H1 (cell line): ENCODE measurements at regions not wholly inside any gene's neighbourhood (a gene's known extent, or its start where the extent isn't known, plus 50 kb on each side); places are given as distances from the start of the nearest gene placed in this dataset.

ENCODE experiments used
- CTCF ChIA-PET: fragments of 300-600 bp; sonication (Branson Sonifier 250); formaldehyde crosslinking; loops from one replicate; lab custom pipeline; 2021; ENCODE audit not compliant: partially characterized antibody; lab: Charles Lee
- POLR2A ChIA-PET: fragments of 300-600 bp; sonication (Branson Sonifier 250); formaldehyde crosslinking; loops from one replicate; lab custom pipeline; 2021; ENCODE audit warnings: inconsistent platforms; ENCODE audit not compliant: partially characterized antibody; lab: Charles Lee
- DNase-seq, 2 experiments: peaks; one replicate each; pipeline versions ENCODE4 v3.0.0 to v3.0.0-alpha.2; 2010 to 2022; ENCODE audit warnings: low spot score in 2 of 2, low read depth in 1 of 2, mixed read lengths in 1 of 2
- FAIRE-seq: peaks from 2 replicates; lab custom pipeline; 2011; peaks lifted over from hg19 to GRCh38; lab: Jason Lieb, UNC
- H2AFZ ChIP-seq: 2 replicates; pipeline ENCODE4 v1.8.1; 2012; ENCODE audit warnings: low read length, inconsistent platforms
- H2AK5ac ChIP-seq: 2 replicates; pipeline ENCODE4 v1.6.1; 2013; ENCODE audit warnings: low read depth, low read length
- H2BK120ac ChIP-seq: replicated peaks from 2 replicates; pipeline ENCODE3; 2013; ENCODE audit warnings: low read depth, low read length, inconsistent platforms
- H2BK12ac ChIP-seq: 2 replicates; pipeline ENCODE4 v1.6.1; 2013; ENCODE audit warnings: low read depth, low read length
- H2BK15ac ChIP-seq: 2 replicates; pipeline ENCODE4 v1.6.1; 2013; ENCODE audit warnings: low read length
- H2BK20ac ChIP-seq: 2 replicates; pipeline ENCODE4 v1.6.1; 2013; ENCODE audit warnings: low read length
- H2BK5ac ChIP-seq: 2 replicates; pipeline ENCODE4 v1.6.1; 2013; ENCODE audit warnings: low read depth, low read length
- H3K14ac ChIP-seq: 2 replicates; pipeline ENCODE4 v1.6.1; 2013; ENCODE audit warnings: inconsistent platforms; ENCODE audit not compliant: insufficient read length
- H3K18ac ChIP-seq: 2 replicates; pipeline ENCODE4 v1.6.1; 2013; ENCODE audit warnings: low read length; ENCODE audit errors: extremely low read depth
- H3K23ac ChIP-seq: 2 replicates; pipeline ENCODE4 v1.6.1; 2013; ENCODE audit warnings: inconsistent platforms; ENCODE audit not compliant: insufficient read length
- H3K23me2 ChIP-seq: 2 replicates; pipeline ENCODE4 v1.6.1; 2013; ENCODE audit warnings: low read depth, low read length
- H3K27ac ChIP-seq: 2 replicates; pipeline ENCODE4 v1.6.1; 2011; ENCODE audit warnings: low read depth, low read length, inconsistent platforms
- H3K27me3 ChIP-seq, 4 experiments: replicated peaks in 1 of 4; 1 replicate in 1 of 4; 2 replicates in 3 of 4; pipeline versions ENCODE4 v1.6.1 to v1.8.1; 2011 to 2013; ENCODE audit warnings: low read length in 3 of 4, mild to moderate bottlenecking in 3 of 4, inconsistent platforms in 2 of 4, mixed read lengths in 2 of 4, moderate library complexity in 1 of 4; ENCODE audit not compliant: control insufficient read depth in 3 of 4, insufficient read depth in 3 of 4; ENCODE audit errors: extremely low read depth in 1 of 4
- H3K36me3 ChIP-seq, 4 experiments: 2 replicates each; pipeline versions ENCODE4 v1.6.1 to v1.8.1; 2011 to 2013; ENCODE audit warnings: mild to moderate bottlenecking in 4 of 4, low read length in 3 of 4, moderate library complexity in 2 of 4, control low read depth in 1 of 4, inconsistent platforms in 1 of 4; ENCODE audit not compliant: insufficient read depth in 4 of 4, control insufficient read depth in 2 of 4
- H3K4ac ChIP-seq: replicated peaks from 2 replicates; pipeline ENCODE3; 2013; ENCODE audit warnings: low read length, low read depth, mixed read lengths, inconsistent platforms; ENCODE audit not compliant: insufficient read length
- H3K4me1 ChIP-seq, 4 experiments: replicated peaks in 1 of 4; 1 replicate in 1 of 4; 2 replicates in 3 of 4; pipeline versions ENCODE4 v1.6.1 to v1.8.1; 2011 to 2013; ENCODE audit warnings: low read length in 3 of 4, inconsistent platforms in 2 of 4, mixed read lengths in 1 of 4; ENCODE audit not compliant: insufficient read depth in 4 of 4, control insufficient read depth in 3 of 4
- H3K4me2 ChIP-seq, 2 experiments: 2 replicates each; pipeline versions ENCODE4 v1.6.1 to v1.8.1; 2011 to 2013; ENCODE audit warnings: low read depth in 2 of 2, low read length in 2 of 2, control low read depth in 1 of 2, inconsistent platforms in 1 of 2, mild to moderate bottlenecking in 1 of 2; ENCODE audit not compliant: insufficient read depth in 1 of 2
- H3K4me3 ChIP-seq, 4 experiments: fragments of 200-600, 300-600 bp in 1 of 4; sonication (generic), shearing (Covaris generic), sonication (Bioruptor Twin) in 1 of 4; 2 replicates each; pipeline versions ENCODE4 v1.5.1 to v1.8.1; 2011 to 2016; ENCODE audit warnings: low read length in 4 of 4, low read depth in 3 of 4, control low read depth in 2 of 4, inconsistent platforms in 2 of 4, mild to moderate bottlenecking in 2 of 4, mixed read lengths in 1 of 4, moderate library complexity in 1 of 4; ENCODE audit not compliant: insufficient read depth in 2 of 4; ENCODE audit errors: extremely low read depth in 1 of 4
- H3K56ac ChIP-seq: replicated peaks from 2 replicates; pipeline ENCODE3; 2013; ENCODE audit warnings: low read depth, mild to moderate bottlenecking, mixed read lengths, low read length, inconsistent platforms; ENCODE audit not compliant: insufficient read length
- H3K79me1 ChIP-seq: 2 replicates; pipeline ENCODE4 v1.6.1; 2013; ENCODE audit warnings: low read depth, low read length, control low read depth
- H3K79me2 ChIP-seq, 2 experiments: 2 replicates each; pipeline versions ENCODE4 v1.6.1 to v1.8.1; 2012 to 2013; ENCODE audit warnings: low read length in 2 of 2, mild to moderate bottlenecking in 2 of 2, inconsistent platforms in 1 of 2; ENCODE audit not compliant: insufficient read depth in 2 of 2, control insufficient read depth in 1 of 2
- H3K9ac ChIP-seq, 4 experiments: replicated peaks in 1 of 4; 1 replicate in 1 of 4; 2 replicates in 3 of 4; pipeline versions ENCODE4 v1.6.1 to v1.8.1; 2011 to 2013; ENCODE audit warnings: low read depth in 3 of 4, low read length in 3 of 4, control low read depth in 2 of 4, mild to moderate bottlenecking in 2 of 4, moderate library complexity in 2 of 4, inconsistent platforms in 1 of 4; ENCODE audit errors: extremely low read depth in 1 of 4
- H3K9me3 ChIP-seq, 2 experiments: 2 replicates each; pipeline versions ENCODE4 v1.6.1 to v1.8.1; 2012 to 2013; ENCODE audit warnings: mild to moderate bottlenecking in 2 of 2, moderate library complexity in 2 of 2, control low read depth in 1 of 2, inconsistent platforms in 1 of 2, low read depth in 1 of 2, low read length in 1 of 2, mixed read lengths in 1 of 2; ENCODE audit not compliant: insufficient read depth in 2 of 2
- H4K20me1 ChIP-seq, 2 experiments: replicated peaks in 1 of 2; 2 replicates each; pipeline versions ENCODE3 to v1.8.1; 2011 to 2013; ENCODE audit warnings: inconsistent platforms in 2 of 2, low read length in 2 of 2, mild to moderate bottlenecking in 1 of 2; ENCODE audit not compliant: insufficient read depth in 2 of 2, control insufficient read depth in 1 of 2
- H4K5ac ChIP-seq: 2 replicates; pipeline ENCODE4 v1.6.1; 2013; ENCODE audit warnings: low read length, low read depth, mixed read lengths, inconsistent platforms; ENCODE audit not compliant: insufficient read length
- H4K8ac ChIP-seq: 2 replicates; pipeline ENCODE4 v1.8.0; 2013; ENCODE audit warnings: mild to moderate bottlenecking, moderate library complexity, low read length, inconsistent platforms; ENCODE audit not compliant: insufficient read depth; ENCODE audit errors: extremely low read depth
- H4K91ac ChIP-seq: replicated peaks from 2 replicates; pipeline ENCODE3; 2013; ENCODE audit warnings: low read length, mixed read lengths, inconsistent platforms; ENCODE audit not compliant: insufficient read length
- CHD1 ChIP-seq: IDR thresholded peaks from 2 replicates; pipeline ENCODE4 v1.6.1; 2012; ENCODE audit warnings: low read depth, low read length, improper control_type of control experiment
- CHD2 ChIP-seq: IDR thresholded peaks from 2 replicates; pipeline ENCODE4 v1.6.1; 2012; ENCODE audit warnings: low read length, improper control_type of control experiment
- GTF2F1 ChIP-seq: IDR thresholded peaks from 2 replicates; pipeline ENCODE4 v1.6.1; 2012; ENCODE audit warnings: low read depth, low read length, improper control_type of control experiment, borderline replicate concordance
- HDAC6 ChIP-seq: IDR thresholded peaks from one replicate; pipeline ENCODE4 v1.7.1; 2012; ENCODE audit warnings: low read depth, mild to moderate bottlenecking, inconsistent platforms, low read length, moderate library complexity
- POLR2A ChIP-seq, 2 experiments: IDR thresholded peaks; 1 replicate in 1 of 2; 2 replicates in 1 of 2; pipeline ENCODE4 v1.6.1; 2011; ENCODE audit warnings: low read depth in 2 of 2, low read length in 2 of 2, mild to moderate bottlenecking in 2 of 2; ENCODE audit errors: control extremely low read depth in 1 of 2
- RNF2 ChIP-seq: fragments of 200-900, 300-1000 bp; sonication (generic); IDR thresholded peaks from 2 replicates; pipeline ENCODE4 v1.7.1; 2016; ENCODE audit warnings: borderline replicate concordance, low read depth, mild to moderate bottlenecking, antibody characterized with exemption, low read length; ENCODE audit not compliant: poor library complexity, severe bottlenecking; ENCODE audit errors: missing control alignments
- SP2 ChIP-seq: IDR thresholded peaks from 2 replicates; pipeline ENCODE4 v1.6.1; 2012; ENCODE audit warnings: mild to moderate bottlenecking, low read length, inconsistent platforms
- TAF7 ChIP-seq: optimal IDR thresholded peaks from 2 replicates; pipeline ENCODE3; 2011; ENCODE audit warnings: low read depth, mild to moderate bottlenecking, inconsistent platforms, low read length, moderate library complexity, borderline replicate concordance
- TCF12 ChIP-seq: IDR thresholded peaks from 2 replicates; pipeline ENCODE4 v1.6.1; 2011; ENCODE audit warnings: low read depth, mild to moderate bottlenecking, low read length
- WGBS, 2 experiments: shearing (Covaris generic) in 1 of 2; methylation state at CpG; one replicate each; pipeline versions ENCODE4 v1.1.6 to v1.1.7; 2013 to 2015; ENCODE audit warnings: low lambda C conversion rate in 2 of 2, mixed read lengths in 2 of 2, inconsistent platforms in 1 of 2, low coverage in 1 of 2, missing lambda C conversion rate in 1 of 2; ENCODE audit not compliant: insufficient replicate concordance in 2 of 2, insufficient coverage in 1 of 2, insufficient read length in 1 of 2; ENCODE audit errors: extremely low coverage in 1 of 2, missing lambda C conversion rate in 1 of 2; 5-methylcytosine and 5-hydroxymethylcytosine counted together
- TF ChIP-seq, protein P1 (sequence below): IDR thresholded peaks from 2 replicates; pipeline ENCODE4 v1.6.1; 2011; ENCODE audit warnings: low read depth, mild to moderate bottlenecking, low read length; ENCODE audit not compliant: insufficient read depth

DNA sequence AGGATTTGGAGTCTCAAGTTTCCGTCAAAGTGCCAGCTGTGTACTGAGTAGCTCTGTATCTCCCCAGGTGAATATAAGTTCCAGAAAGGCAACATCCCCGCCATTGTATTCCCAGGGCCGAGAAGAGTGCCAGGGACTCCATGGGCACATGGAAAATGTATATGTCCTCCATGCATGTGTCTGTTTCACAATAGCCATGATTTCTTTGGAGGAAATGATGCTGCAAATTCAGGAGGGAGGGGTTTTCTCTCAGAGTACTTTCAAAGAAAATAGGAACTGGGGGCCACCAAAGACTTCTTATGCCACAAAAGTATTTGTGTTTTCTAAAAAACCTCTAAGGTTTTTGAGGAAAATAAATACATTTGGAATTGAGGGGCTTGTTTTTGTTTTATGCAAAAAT, 524.6 kb downstream of the BNC2 start:
- Histone ChIP-seq H3K4me2 (no peak overlapping the region), H4K5ac (no peak overlapping the region), H3K14ac (no peak overlapping the region), H3K56ac (no peak overlapping the region), H3K27ac (no peak overlapping the region), H3K4me1 (no peaks in the 10 kb centered on the region), H4K8ac (no peak overlapping the region), H2BK120ac (no peak overlapping the region), H2BK20ac (no peak overlapping the region), H3K23me2 (no peaks in the 10 kb centered on the region), H4K91ac (no peak overlapping the region), H3K36me3 (no peaks in the 10 kb centered on the region), H2AFZ (no peak overlapping the region), H3K4me3 (no peak overlapping the region), H3K4ac (no peak overlapping the region), H3K18ac (no peak overlapping the region), H3K23ac (no peak overlapping the region), H2BK5ac (no peak overlapping the region), H3K9ac (no peak overlapping the region), H3K9me3 (no peaks in the 10 kb centered on the region), H2AK5ac (no peak overlapping the region), H3K79me1 (no peaks in the 10 kb centered on the region), H3K79me2 (no peaks in the 10 kb centered on the region), H2BK12ac (no peak overlapping the region), H2BK15ac (no peak overlapping the region), H3K27me3 (no peaks in the 10 kb centered on the region; a peak in 1 of 7 replicates), H4K20me1 (no peaks in the 10 kb centered on the region)
- DNase-seq (no peak), FAIRE-seq (no peak)
- ChIA-PET CTCF (no interaction called here), POLR2A (no interaction called here)
- WGBS, 2 experiments: 87% methylated on average over 3 of the region's 3 CpGs; no CpG with 5 or more reads in 1 of the 2 experiments
- TF ChIP-seq HDAC6 (no peak), GTF2F1 (no peak), CHD2 (no peak), TAF7 (no peak), TCF12 (no peak), RNF2 (no peak), SP2 (no peak), CHD1 (no peak), POLR2A (IDR thresholded peaks at IDR 0.05; ENCODE audit: control extremely low read depth in 1 of 2, low read depth in 2 of 2, low read length in 2 of 2) (no peak)
- TF ChIP-seq, protein P1, sequence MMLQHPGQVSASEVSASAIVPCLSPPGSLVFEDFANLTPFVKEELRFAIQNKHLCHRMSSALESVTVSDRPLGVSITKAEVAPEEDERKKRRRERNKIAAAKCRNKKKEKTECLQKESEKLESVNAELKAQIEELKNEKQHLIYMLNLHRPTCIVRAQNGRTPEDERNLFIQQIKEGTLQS: no peak
